ENCODE measurements at regions not wholly inside any gene's neighbourhood (a gene's known extent, or its start where the extent isn't known, plus 50 kb on each side); places are given as distances from the start of the nearest gene placed in this dataset.
"Not testable (repeated sequence)": the region's sequence is repeated elsewhere in the genome, so short reads cannot be mapped to it uniquely, and the experiment has no call there.

DNA sequence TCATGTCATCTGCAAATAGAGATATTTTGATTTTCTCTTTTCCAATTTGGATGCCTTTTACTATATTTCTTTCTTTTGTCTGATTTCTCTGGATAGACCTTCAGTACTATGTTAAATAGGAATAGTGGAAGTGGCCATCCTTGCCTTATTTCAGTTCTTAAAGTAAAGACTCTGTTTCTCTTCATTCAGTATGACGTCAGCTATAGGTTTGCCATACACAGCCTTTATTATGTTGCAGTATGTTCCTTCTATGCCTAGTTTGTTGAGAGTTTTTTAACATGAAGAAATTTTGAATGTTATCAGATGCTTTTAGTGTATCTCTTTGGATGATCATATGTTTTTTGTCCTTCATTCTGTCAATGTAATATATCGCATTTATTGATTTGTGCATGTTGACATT lies 566.7 kb upstream of the ROBO1 start:
- DNase-seq (ENCODE audit: low spot score), result no peak

DNA sequence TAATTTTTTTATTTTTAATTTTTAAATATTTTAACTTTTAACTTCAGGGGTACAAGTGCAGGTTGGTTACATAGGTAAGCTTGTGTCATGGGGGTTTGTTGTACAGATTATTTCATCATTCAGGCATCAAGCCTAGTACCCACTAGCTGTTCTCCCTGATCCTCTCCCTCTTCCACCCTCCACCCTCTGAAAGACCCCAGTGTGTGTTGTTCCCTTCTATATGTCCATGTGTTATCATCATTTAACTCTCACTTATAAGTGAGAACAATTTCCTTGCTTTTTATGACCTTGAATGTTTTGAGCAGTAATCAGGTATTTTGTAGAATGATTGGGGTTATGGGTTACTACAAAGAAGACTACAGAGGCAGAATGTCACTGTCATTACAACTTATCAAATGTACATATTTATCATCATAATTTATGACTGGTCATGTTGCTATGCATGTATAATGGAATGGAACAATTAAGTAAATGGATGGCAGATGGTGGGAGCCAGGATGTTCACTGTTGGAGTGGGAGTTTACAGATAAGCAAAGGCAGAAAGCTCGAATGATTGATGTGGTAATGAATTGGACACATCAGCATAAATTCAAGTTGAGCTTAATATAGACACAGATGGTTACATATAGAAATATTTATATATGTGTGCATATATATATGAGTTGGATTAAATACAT lies 563.8 kb upstream of the ROBO1 start:
- no peak for DNase-seq (ENCODE audit: low spot score)

DNA sequence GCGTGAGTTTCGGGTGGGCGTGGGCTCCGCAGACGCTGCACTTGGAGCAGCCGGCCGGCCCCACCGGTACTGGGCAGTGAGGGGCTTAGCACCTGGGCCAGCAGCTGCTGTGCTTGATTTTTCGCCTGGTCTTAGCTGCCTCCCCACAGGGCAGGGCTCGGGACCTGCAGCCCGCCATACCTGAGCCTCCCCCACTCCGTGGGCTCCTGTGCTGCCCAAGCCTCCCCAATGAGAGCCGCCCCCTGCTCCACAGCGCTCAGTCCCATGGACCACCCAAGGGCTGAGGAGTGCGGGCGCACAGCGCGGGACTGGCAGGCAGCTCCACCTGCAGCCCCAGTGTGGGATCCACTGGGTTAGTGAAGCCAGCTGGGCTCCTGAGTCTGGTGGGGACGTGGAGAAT lies 546.7 kb upstream of the ROBO1 start:
- DNase-seq (ENCODE audit: low spot score), result not testable (repeated sequence)

DNA sequence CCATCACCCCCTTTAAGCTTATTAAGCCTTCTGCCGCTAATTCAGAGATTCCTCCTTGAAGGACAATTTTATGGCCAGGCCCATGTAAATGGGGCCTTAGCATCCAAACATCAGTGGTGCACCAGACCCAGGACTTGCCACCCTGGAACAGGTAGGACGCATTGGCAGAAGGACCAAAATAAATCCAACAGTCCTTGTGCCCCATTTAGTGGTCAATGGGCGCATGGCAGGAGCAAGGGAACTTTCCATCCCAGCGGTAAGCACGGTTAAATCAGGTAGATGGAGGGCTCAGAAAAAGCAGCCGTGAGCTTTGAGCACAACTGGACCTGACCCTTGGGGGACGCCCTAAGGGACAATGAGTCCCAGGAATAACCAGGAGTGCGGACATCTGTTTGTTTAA lies 540.8 kb upstream of the ROBO1 start:
- no peak for DNase-seq (ENCODE audit: low spot score)

DNA sequence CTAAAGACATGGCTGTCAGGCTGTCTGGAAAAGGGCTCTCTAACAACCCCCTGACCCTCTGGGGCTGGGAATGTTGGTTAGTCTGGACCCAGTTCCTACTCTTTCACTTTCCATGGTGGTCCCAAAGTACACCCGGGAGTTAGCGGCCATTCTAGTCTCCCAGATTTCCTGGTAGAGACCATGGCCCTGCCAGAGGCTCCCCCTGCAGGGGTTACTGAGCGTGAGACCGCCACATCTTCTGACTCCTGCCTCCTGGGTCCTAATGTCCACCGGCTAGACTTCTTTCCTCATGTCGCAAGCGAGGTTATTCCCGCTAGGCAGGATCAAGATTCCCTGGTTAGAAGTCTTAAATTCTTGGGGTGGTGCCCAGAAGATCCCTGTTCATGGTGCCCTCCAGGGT lies 540.0 kb upstream of the ROBO1 start:
- DNase-seq (ENCODE audit: low spot score), result no peak

DNA sequence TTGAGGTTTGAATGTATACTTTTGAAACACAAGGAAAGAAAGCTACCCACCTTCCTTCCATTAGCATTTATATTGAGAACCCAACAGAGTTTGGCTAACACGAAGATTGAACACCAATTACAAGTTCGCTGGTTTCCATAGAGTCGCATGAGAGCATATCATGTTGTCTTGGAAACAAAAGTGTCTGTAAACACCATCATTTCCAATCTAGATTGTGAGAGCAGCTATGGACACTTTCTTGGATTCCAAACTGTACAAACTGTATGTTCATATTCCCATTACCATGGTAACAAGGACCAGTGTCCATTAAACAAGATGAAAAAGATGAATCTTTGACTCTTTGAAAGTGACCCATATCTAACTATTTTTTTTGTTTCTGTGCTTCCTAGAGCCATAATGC lies 529.9 kb upstream of the ROBO1 start:
- DNase-seq (ENCODE audit: low spot score), result no peak

DNA sequence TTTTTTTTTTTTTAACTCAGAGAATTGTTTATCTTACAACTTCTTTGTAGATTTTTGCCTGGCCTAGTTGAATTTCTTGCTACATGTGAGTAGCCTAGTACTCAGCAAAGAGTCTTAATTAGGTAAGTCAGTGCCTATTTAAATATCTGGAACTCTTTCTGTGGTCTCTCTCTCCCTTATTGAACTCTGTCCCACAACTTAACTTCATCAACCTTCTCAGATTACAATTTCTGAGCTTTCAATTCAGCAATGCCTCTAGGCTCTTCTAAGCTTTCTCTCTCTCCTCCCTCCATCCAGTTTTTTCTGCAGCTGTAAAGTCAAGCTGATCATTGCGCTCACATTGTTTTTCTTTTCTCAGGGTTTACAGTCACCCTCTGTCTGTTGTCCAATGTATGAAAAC lies 517.6 kb upstream of the ROBO1 start:
- no peak for DNase-seq (ENCODE audit: low spot score)

DNA sequence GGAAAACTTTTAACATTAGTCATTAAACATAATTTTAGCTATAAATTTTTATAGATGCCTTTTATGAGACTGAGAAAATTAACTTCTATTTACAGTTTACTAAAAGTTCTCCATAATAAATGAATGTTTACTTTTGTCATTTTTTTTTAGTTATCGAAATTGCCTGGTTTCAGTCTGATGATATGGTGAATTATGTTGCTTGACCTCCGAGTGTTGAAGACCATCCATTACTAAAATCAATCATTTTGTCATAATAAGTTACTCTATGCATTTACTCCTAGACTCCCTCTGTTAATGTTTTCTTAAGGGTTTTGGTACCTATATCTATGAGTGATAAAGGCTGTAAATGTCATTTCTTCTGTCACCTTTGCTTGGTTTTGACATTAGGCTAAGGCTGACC lies 516.0 kb upstream of the ROBO1 start:
- no peak for DNase-seq (ENCODE audit: low spot score)

DNA sequence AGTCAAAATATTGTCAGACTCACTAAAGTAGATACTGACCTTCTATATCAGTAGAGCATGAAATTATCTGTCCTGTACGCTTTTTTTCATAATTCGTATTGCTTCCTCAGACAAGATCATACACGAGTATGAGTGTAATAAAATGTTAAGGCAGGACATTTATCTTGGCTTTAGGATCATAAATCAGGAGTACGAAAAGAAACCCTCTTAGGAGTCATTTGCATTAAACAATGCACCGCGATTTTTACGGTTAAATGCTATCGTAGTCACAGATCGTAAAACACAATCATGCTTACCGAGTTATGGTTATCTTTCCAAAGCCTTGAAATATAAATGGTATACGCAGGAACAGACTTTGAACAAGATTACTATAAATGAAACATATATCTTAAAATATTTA lies 510.3 kb upstream of the ROBO1 start:
- DNase-seq (ENCODE audit: low spot score), result no peak

DNA sequence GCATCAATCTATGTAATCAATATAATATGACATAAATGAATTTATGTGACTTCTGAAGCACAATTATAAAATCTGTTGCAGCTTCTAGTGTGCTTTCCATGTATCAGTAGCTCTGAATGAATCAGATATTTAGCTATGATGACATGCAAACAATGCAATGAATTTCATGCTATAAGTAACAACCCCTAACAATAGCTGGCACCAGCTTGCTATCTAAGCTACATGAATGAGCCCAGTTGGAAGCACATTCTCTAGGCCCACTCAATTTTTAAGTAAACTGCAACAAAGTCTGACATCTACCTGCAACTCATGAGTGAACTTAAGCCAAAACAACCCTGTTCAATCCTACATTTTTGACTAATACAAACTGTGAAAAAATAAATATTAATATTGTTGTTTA lies 507.3 kb upstream of the ROBO1 start:
- DNase-seq (ENCODE audit: low spot score), result no peak

DNA sequence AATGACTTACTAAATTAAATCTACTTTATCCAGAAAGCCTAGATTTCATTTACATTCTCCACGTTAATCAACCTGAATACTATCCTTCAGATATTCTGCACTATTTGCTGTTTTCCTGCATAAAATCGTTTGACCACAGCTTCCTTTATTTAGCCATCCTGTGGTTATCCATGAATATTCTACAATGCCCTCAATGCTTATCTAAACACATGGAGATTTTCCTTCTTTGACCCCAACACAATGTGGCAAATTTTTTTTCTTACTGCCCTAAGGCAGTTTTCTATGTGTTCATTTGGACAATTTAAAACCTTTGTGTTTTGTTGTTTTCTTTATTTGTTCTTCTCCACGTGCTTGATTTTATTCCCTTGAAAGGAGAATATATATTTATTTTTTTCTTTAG lies 495.5 kb upstream of the ROBO1 start:
- DNase-seq (ENCODE audit: low spot score), result no peak

DNA sequence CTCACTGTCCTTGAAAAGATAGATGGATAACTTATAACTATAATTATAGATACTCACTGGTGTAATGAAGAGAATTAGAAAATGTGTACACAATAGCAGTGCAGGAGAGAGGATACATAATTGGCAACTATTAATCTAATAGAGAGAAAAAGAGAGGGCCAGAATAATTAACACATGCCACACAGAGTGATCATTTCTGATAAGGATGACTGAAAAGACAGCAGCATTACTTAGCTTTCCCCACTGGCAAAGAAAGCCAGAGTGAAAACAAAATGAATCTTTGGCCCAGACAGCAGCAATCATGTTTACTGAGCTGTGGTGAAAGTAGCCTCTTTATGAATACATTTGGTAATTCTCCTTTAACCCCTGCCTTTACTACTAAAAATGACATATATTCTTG lies 493.3 kb upstream of the ROBO1 start:
- no peak for DNase-seq (ENCODE audit: low spot score)

DNA sequence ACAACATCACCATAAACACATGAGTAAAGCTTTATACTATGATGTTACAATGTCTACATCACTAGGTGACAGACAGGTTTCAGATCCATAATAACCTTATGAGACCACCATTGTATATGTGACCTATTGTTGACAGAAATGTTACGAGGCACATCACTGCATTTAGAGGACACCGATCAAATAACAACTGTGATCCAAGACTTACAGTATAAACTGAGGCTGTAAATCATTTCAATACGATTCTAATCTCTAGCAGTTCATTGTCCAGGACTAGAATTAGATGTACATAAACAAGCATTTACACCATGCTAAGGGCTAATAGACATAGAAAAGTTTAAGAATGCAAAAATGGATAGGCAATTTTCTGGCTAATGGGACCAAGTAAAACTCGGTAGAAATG lies 491.9 kb upstream of the ROBO1 start:
- no peak for DNase-seq (ENCODE audit: low spot score)

DNA sequence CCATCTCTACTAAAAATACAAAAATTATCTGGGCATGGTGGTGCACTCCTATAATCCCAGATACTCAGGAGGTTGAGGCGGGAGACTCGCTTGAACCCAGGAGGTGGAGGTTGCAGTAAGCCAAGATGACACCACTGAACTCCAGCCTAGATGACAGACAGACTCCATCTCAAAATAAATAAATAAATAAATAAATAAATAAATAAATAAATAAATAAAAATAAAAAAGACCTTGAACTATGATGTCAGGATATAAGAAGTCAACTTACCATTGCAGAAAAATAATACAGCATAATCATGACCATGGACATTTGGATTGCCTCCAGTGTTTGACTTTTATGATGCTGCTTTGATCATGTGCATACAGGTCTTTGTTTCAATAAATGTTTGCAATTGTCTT lies 484.3 kb upstream of the ROBO1 start:
- DNase-seq (ENCODE audit: low spot score), result no peak

DNA sequence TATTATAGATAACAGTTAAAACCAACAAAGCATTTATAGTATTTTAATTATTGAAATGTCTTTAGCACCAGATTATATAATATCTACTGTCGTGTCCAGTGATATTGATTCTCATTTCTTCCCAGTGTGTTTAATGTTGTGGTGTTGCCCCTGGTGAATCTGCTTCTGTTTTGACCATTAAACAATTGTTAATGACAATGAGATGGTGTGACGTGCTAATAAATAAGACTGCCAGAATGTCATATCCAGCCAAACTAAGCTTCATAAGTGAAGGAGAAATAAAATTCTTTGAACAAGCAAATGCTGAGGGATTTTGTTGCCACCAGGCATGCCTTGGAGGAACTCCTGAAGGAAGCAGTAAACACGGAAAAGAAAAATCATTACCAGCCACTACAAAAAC lies 480.0 kb upstream of the ROBO1 start:
- no peak for DNase-seq (ENCODE audit: low spot score)

DNA sequence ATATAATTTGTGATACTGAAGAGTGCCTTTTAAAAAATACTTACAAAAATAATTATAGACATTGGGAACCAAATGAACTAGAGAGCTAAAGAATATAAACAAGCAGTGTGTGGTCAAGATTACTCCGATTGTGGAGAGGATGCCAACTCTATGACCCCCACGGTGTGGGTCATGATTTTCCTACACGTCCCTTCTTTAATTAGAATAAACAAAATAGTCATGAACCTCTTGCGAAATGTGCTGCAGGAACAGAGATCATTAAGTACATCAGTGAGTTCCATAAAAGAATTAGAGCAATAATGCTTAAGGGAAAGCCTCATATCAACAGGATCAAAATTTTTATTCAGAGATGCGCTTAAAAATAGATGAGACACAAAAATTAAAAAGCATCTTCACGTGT lies 476.6 kb upstream of the ROBO1 start:
- DNase-seq (ENCODE audit: low spot score), result no peak

DNA sequence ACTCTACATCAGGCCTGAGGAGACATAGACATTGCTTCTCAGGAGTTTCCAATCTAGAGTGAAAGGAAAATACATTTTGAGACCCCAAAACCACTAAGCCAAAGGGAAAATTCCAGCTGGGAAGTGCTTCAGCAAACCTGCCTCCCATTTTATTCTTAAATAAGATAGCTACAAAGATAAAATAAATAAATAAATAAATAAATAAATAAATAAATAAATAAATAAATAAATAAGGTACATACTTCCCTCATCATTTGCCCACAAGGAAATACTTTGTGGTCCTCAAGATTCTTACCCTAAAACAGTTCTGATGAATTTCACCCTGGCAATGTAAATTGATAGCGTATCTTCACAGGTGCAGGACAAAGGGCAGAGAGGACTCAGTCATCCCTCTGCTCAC lies 474.0 kb upstream of the ROBO1 start:
- no peak for DNase-seq (ENCODE audit: low spot score)

DNA sequence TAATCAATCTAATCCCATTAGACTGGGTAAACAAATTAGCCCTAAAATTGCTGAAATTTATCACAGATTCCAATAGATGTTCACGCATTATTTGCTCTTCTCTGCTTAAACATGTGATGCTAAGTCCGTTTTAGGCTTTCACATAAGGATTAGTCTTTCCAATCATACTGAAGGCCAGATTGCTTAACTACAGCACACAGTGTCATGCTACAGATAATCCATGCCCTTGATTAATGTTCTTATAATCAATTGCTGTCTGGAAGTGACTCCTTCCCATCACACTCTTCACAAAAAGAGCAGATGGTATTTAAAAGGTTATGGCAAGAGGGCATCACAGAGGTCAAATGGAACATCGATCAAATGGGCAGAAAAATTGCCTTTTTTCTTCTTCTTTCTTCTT lies 471.5 kb upstream of the ROBO1 start:
- DNase-seq (ENCODE audit: low spot score), result no peak

DNA sequence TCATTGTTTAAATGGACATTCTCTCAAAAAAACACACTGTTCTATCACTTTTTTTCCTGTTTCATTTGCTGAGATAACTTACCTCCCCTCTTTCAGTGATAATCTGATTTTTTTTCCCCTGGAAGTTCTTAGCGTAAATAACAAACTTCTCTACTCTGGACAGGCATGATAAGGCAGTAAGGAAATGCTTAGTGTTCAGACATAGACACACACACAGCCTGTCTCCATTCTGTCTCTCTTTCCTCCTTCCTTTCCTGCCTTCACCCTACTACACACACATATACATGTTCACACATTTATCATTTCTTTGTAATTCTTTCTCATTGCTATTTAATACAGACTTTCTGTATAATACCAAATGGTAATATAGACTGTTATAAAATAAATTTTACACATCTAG lies 470.8 kb upstream of the ROBO1 start:
- DNase-seq (ENCODE audit: low spot score), result no peak

DNA sequence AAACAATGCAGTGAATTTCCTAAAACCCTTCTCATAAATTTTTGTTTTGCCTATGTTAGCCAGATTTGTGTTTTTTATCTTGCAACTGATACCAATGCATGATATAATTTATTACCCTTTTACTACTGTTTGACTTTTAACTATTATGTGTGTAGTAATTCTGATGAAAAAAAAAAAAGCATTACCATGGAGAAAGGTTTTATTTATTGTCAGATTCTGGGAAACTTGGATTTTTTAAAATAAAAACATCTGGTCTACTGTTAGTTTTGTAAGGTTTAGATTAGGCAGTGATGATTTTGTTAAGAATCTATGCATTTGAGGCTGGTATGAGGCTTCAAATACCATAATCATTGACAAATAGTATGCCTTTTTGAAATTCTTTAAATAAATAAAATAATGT lies 470.4 kb upstream of the ROBO1 start:
- DNase-seq (ENCODE audit: low spot score), result no peak

DNA sequence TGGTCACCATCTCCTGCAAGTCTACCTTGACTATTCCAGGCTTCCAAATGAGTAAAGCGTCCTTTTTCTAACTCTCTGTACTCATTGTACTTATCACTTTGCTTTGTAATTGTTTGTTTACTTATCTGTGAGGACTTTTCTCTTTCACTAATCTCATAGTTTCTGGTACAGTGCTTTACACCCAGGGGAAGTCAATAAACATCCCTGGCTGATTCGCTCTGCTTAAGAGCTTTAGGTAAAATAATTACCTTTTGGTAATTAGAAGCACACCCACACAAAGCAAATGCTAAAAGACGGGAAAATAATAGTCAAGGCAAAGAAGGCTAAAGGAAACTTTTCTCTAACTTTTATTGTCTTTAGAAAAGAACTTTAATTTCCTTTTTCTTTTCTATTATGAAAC lies 466.9 kb upstream of the ROBO1 start:
- no peak for DNase-seq (ENCODE audit: low spot score)

DNA sequence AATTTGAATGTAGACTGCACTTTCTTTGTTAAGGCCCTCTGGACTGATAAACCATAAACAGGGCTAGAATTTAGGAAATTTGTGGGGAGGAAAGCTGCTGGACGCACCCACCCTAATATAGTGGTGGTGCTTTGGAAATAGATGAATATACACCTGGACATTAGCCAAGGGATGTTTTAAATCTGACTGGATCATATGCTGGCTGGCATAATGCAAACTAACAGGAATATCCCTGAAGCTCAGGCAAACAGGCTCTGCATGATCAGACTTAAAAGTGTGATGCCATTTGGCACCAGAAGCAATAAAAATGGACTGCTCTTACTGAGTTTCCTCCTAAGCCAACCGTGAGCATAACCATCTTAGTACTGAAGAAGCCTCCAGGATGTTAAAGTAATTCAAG lies 465.8 kb upstream of the ROBO1 start:
- no peak for DNase-seq (ENCODE audit: low spot score)

DNA sequence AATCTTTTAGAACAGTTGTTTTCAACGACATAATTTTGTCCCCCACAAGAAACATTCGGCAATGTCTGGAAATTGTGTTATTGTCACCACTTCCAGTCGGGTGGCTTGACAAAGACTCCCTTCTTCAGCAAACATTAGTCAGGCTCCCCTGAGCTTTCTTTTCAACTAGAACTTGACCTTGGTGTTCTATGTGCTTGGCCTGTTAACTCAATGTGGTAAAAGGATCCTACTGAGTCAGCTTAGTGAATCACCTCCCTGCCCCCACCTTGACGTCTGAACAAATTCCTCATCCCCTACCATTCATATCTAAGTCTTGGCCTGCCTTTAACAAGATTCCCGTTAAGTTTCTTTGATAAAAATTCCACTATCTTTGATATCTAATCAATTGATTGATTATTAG lies 465.0 kb upstream of the ROBO1 start:
- DNase-seq (ENCODE audit: low spot score), result no peak

DNA sequence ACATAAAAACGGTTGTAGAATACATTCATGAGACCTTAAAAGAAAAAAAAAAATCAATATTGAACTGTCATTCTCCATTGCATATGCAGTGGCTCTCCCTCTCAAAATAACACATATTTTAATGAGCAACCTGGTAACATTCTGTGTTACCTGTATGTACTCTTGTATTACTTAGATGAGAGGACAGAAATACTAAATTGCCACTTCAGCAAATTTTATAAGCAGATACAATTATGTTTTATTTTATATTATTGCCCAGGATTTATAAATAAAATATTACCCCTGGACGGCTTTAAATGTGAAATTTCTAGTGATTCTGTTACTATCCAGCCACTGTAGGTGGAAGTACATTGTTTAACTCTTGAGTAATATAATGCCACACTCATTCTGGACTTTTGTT lies 463.2 kb upstream of the ROBO1 start:
- DNase-seq (ENCODE audit: low spot score), result no peak

DNA sequence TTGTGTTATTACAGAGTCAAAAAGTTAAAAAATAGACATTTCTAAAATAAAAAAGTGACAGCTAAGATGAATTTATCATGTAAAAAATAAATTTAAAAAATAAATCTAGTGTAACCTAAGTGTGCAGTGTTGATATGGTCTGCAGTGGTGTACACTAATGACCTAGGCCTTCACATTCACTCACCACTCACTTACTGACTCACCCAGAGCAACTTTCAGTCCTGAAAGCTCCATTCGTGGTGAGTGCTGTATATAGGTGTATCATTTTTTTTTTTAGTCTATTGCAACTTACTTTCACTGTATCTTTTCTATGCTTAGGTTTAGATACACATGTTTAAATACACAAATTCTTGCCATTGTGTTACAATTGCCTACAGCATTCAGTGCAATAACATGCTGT lies 459.4 kb upstream of the ROBO1 start:
- DNase-seq (ENCODE audit: low spot score), result no peak

All from SW480 (cell line).